C4-2B (cell line): ENCODE measurements at regions not wholly inside any gene's neighbourhood (a gene's known extent, or its start where the extent isn't known, plus 50 kb on each side); places are given as distances from the start of the nearest gene placed in this dataset.
A peak's percentile ranks its signal among the peaks of the same experiment; 100 is the strongest.
"Not testable (repeated sequence)": the region's sequence is repeated elsewhere in the genome, so short reads cannot be mapped to it uniquely, and the experiment has no call there.

Source experiments
- H3K27ac ChIP-seq: fragments of 450-650 bp; 2 replicates; pipeline ENCODE4 v1.5.1; 2017
- ZFX ChIP-seq: fragments of 450-650 bp; IDR thresholded peaks from 2 replicates; pipeline ENCODE4 v1.6.1; 2017
- TF ChIP-seq, protein P1 (sequence below): fragments of 450-650 bp; conservative IDR thresholded peaks from 2 replicates; pipeline ENCODE4 v1.5.1; 2017; ENCODE audit warnings: mild to moderate bottlenecking

DNA sequence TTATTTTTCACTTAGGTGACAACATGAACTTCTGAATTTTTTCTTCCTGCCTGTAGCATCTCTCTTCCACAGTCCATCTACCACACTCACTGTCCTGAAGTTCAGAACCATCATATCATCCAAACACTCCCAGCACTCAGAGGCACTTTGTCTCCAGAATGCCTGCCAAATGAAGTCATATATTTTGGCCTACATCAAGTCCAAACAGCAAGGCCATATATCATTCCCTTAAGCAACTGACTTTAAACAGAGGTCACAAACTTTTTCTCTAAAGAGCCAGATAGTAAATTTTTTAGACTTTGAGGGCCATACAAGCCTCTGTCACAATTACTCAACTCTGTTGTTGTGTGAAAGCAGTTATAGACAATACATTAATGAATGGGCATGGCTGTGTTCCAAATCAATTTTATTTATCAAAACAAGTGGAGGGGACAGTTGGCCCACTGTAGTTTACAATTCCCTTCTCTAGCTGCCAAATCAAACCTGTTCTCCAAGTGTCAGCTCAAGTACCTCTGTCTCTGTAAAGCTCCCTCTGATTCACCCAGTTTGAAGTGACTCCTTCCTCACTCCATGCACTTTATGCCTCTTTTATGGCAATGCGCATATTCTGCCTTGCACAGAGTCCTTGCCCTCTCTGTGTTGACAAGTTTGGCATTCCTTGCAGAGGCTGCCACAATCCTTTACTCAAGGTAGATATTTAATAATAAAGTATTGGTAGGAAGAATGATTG is 305.7 kb downstream of the FZD1 start:
- no peak for TF ChIP-seq ZFX
- TF ChIP-seq, protein P1, sequence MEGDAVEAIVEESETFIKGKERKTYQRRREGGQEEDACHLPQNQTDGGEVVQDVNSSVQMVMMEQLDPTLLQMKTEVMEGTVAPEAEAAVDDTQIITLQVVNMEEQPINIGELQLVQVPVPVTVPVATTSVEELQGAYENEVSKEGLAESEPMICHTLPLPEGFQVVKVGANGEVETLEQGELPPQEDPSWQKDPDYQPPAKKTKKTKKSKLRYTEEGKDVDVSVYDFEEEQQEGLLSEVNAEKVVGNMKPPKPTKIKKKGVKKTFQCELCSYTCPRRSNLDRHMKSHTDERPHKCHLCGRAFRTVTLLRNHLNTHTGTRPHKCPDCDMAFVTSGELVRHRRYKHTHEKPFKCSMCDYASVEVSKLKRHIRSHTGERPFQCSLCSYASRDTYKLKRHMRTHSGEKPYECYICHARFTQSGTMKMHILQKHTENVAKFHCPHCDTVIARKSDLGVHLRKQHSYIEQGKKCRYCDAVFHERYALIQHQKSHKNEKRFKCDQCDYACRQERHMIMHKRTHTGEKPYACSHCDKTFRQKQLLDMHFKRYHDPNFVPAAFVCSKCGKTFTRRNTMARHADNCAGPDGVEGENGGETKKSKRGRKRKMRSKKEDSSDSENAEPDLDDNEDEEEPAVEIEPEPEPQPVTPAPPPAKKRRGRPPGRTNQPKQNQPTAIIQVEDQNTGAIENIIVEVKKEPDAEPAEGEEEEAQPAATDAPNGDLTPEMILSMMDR: no peak
- peak overlapping the region; percentile 48; the same call in 1 of the 2 replicates for H3K27ac ChIP-seq

GRCh38 chr7:91570560-91570959 is 306.3 kb downstream of the FZD1 start:
- TF ChIP-seq, protein P1: no peak
- TF ChIP-seq ZFX: no peak
- H3K27ac ChIP-seq: peak overlapping the region; percentile 48; the same call in 1 of the 2 replicates

GRCh38 chr7:91571601-91572000 is 307.4 kb downstream of the FZD1 start:
- TF ChIP-seq, protein P1: no peak
- TF ChIP-seq ZFX: no peak
- no peak overlapping the region for H3K27ac ChIP-seq

DNA sequence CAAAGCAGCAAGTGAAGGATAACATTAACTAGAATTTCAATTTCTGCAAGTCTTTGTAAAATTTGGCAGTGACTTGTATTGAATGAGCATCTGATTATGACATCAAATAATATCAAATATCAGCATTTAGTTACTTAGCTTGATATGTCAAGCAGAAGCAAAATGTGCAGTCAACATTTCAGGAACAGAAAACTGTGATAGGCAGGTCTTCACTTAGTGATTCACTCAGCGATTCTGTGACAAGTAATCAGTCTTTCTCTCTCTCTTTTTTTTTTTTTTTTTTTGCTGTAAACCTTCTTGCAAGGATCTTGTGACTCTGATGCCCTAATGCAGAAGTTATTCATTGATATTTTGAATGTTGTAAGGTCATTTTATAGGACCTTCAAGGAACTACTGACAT is 307.1 kb downstream of the MTERF1 start:
- no peak overlapping the region for H3K27ac ChIP-seq
- TF ChIP-seq, protein P1: no peak
- no peak for TF ChIP-seq ZFX

DNA sequence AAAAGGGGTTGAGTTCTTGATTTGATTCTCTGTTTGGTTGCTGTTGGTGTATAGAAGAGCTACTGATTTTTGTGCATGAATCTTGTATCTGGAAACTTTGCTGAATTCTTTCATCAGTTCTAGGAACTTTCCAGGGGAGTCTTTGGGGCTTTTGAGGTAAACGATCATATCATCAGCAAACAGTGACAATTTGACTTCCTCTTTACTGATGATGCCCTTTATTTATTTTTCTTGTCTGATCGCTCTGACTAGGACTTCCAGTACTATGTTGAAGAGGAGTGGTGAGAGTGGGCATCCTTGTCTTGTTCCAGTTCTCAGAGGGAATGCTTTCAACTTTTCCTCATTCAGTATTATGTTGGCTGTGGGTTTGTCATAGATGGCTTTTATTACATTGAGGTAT is 304.0 kb downstream of the MTERF1 start:
- not testable (repeated sequence) for H3K27ac ChIP-seq

DNA sequence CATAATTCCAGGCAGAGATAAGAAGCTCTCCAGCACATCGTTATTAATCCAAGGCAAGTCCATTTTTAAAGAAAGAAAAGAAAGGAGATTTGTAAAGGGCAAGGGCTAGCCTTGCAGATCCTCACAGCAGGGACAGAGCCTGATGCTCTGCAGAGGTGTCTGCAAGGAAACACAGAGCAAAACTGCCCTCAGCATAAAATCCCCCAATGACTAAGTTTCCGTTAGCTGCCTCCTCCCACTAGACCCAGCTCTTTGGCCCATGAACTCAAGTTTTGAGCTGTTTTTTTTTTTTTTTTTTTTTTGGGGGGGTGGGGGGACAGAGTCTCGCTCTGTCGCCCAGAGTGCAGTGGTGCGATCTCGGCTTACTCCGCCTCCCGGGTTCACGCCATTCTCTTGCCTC is 300.7 kb downstream of the MTERF1 start:
- TF ChIP-seq, protein P1: no peak
- no peak for TF ChIP-seq ZFX
- H3K27ac ChIP-seq: no peak overlapping the region

DNA sequence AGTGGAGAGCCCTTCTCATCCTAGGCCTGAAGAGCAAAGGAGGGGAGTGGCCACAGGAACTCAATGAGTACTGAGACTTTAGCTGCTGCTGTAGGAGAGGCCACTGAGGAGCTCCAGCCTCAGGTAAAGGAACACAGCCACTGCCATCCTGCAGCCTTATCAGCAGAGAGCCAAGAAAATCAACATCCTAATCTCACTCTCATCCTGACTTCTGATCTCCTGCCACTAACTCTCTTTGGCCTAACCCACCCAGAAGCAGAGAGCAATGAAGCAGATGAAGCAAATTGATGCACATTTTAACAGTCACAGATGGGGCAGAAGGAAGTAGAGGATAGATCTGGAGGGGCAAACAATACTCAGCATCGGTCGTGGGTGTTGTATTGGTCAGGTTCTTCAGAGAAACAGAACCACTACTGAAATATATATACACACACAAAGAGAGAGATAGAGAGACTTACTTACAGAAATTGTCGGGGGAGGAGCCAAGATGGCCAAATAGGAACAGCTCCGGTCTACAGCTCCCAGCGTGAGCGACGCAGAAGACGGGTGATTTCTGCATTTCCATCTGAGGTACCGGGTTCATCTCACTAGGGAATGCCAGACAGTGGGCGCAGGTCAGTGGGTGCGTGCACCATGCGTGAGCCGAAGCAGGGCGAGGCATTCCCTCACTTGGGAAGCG is 297.6 kb downstream of the MTERF1 start:
- no peak for TF ChIP-seq ZFX
- TF ChIP-seq, protein P1: no peak
- peak overlapping the region; percentile 55 for H3K27ac ChIP-seq
